ENCODE measurements at regions not wholly inside any gene's neighbourhood (a gene's known extent, or its start where the extent isn't known, plus 50 kb on each side); places are given as distances from the start of the nearest gene placed in this dataset.

DNA sequence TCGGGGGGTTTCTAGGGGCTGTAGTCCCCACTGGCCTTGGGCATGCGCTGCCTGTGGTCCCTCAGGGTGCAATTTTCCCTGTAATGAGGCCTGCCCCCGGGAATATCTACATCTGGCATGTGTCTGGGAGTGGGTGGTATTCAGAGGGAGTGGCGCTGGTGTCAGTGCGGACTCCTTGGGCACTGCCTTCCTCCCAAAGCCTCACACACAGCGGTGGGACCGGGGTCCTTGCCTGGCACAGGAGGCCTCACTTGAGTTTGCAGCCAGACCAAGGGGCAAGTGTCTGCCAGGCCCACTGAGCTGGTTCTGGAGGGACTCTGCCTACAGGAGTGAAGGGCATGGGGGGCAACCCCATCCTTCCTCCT, 53.5 kb upstream of the PCSK6 start:
- Histone ChIP-seq H3K36me3 (ENCODE audit: insufficient read depth, insufficient read length, low read length) (no peaks in the 10 kb centered on the region), H3K9me3 (ENCODE audit: insufficient read depth, low read length) (no peaks in the 10 kb centered on the region), H3K4me1 (ENCODE audit: insufficient read depth, insufficient read length) (no peaks in the 10 kb centered on the region), H3K27me3 (ENCODE audit: insufficient read depth, insufficient read length) (no peaks in the 10 kb centered on the region), H3K9ac (ENCODE audit: insufficient read length, low read depth) (no peak overlapping the region), H3K4me3 (ENCODE audit: insufficient read length, low read depth) (no peak overlapping the region)
- TF ChIP-seq SUZ12 (IDR thresholded peaks at IDR 0.05; ENCODE audit: extremely low read depth, insufficient read depth, insufficient read length) (no peak), ZNF274 (IDR thresholded peaks at IDR 0.05; ENCODE audit: low read depth, low read length) (no peak), YY1 (IDR thresholded peaks at IDR 0.05; ENCODE audit: insufficient read depth, insufficient read length) (no peak)
- DNase-seq (ENCODE audit: low read depth, low spot score): no peak

GRCh38 chr15:101542306-101543025, 53.0 kb upstream of the PCSK6 start:
- Histone ChIP-seq H3K4me3 (ENCODE audit: insufficient read length, low read depth) (no peak overlapping the region), H3K4me1 (ENCODE audit: insufficient read depth, insufficient read length) (no peaks in the 10 kb centered on the region), H3K27me3 (ENCODE audit: insufficient read depth, insufficient read length) (no peaks in the 10 kb centered on the region), H3K9me3 (ENCODE audit: insufficient read depth, low read length) (no peaks in the 10 kb centered on the region), H3K9ac (ENCODE audit: insufficient read length, low read depth) (no peak overlapping the region), H3K36me3 (ENCODE audit: insufficient read depth, insufficient read length, low read length) (no peaks in the 10 kb centered on the region)
- TF ChIP-seq YY1 (IDR thresholded peaks at IDR 0.05; ENCODE audit: insufficient read depth, insufficient read length): no peak
- TF ChIP-seq SUZ12 (IDR thresholded peaks at IDR 0.05; ENCODE audit: extremely low read depth, insufficient read depth, insufficient read length): no peak
- no peak for TF ChIP-seq ZNF274 (IDR thresholded peaks at IDR 0.05; ENCODE audit: low read depth, low read length)
- DNase-seq (ENCODE audit: low read depth, low spot score): no peak

DNA sequence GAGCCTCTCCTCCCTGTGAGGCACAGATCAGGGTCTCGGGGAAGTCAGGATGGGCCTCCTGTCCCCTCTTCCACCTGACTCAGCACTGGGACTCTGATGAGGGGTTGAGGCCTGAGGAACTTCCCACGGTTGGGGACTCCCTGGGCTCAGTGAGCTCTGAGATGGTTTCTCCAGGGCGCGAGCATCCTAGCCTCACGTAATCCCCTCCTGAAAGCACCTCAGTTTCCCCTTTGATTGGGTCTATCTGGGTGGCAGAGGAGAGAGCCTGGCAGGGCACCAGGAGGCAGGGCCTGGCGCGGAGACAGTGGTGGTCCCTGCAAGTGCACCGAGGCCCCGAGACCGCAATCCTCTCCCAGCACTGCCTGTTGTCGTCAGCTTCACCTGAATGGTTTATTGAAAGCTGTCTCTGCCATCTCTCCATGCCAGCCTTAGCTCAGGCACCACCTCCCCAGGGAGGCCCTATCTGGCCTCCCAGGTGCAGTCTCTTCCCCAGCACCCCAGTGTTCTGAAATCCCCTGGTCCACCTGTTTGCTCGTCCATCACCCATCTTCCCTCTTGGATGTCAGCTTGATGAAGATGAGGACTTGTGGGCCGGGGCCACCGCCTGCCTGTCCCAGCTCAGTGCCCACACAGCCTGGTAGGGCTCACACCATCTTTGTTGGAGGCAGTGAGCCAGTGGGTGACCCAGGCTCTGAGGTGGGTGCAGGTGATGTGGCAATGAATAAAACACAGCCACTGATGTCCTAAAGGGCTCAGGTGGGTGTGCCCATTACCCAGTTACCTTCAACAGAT, 52.2 kb upstream of the PCSK6 start:
- Histone ChIP-seq H3K36me3 (ENCODE audit: insufficient read depth, insufficient read length, low read length) (no peaks in the 10 kb centered on the region), H3K9me3 (ENCODE audit: insufficient read depth, low read length) (no peaks in the 10 kb centered on the region), H3K27me3 (ENCODE audit: insufficient read depth, insufficient read length) (no peaks in the 10 kb centered on the region), H3K9ac (ENCODE audit: insufficient read length, low read depth) (no peak overlapping the region), H3K4me1 (ENCODE audit: insufficient read depth, insufficient read length) (no peaks in the 10 kb centered on the region), H3K4me3 (ENCODE audit: insufficient read length, low read depth) (no peak overlapping the region)
- no peak for DNase-seq (ENCODE audit: low read depth, low spot score)
- TF ChIP-seq ZNF274 (IDR thresholded peaks at IDR 0.05; ENCODE audit: low read depth, low read length): no peak
- TF ChIP-seq SUZ12 (IDR thresholded peaks at IDR 0.05; ENCODE audit: extremely low read depth, insufficient read depth, insufficient read length): no peak
- TF ChIP-seq YY1 (IDR thresholded peaks at IDR 0.05; ENCODE audit: insufficient read depth, insufficient read length): no peak

- DNase-seq (ENCODE audit: low read depth, low spot score): no peak
- H3K9me3 ChIP-seq (ENCODE audit: insufficient read depth, low read length): no peaks in the 10 kb centered on the region
- no peak overlapping the region for H3K4me3 ChIP-seq (ENCODE audit: insufficient read length, low read depth)
- H3K4me1 ChIP-seq (ENCODE audit: insufficient read depth, insufficient read length): no peaks in the 10 kb centered on the region
- H3K9ac ChIP-seq (ENCODE audit: insufficient read length, low read depth): no peak overlapping the region
- no peak for TF ChIP-seq ZNF274 (IDR thresholded peaks at IDR 0.05; ENCODE audit: low read depth, low read length)
- no peak for TF ChIP-seq YY1 (IDR thresholded peaks at IDR 0.05; ENCODE audit: insufficient read depth, insufficient read length)
- TF ChIP-seq SUZ12 (IDR thresholded peaks at IDR 0.05; ENCODE audit: extremely low read depth, insufficient read depth, insufficient read length): no peak
- H3K27me3 ChIP-seq (ENCODE audit: insufficient read depth, insufficient read length): no peaks in the 10 kb centered on the region
- no peaks in the 10 kb centered on the region for H3K36me3 ChIP-seq (ENCODE audit: insufficient read depth, insufficient read length, low read length)
Measured at GRCh38 chr15:101540480-101541239, 51.2 kb upstream of the PCSK6 start.

DNA sequence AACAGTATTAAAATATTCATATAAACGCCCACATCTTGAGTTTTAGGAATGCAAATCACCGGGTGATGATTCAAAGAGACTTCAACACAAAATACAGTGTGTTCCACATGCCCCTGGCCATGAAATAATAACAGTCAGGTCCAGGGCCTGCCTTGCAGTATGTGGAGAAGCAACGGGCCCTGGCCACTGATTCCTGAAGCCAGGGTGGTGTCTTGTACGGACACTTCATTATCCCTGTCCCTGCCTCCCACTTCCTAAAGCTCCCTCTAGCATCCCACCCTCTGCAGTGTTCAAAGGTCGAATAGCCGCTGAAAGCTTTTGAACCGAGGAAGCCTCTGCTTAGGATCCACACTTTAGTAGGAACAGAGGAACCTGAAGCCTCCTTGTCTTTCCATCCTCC, 50.4 kb upstream of the PCSK6 start:
- Histone ChIP-seq H3K9me3 (ENCODE audit: insufficient read depth, low read length) (no peaks in the 10 kb centered on the region), H3K4me1 (ENCODE audit: insufficient read depth, insufficient read length) (no peaks in the 10 kb centered on the region), H3K36me3 (ENCODE audit: insufficient read depth, insufficient read length, low read length) (no peaks in the 10 kb centered on the region), H3K27me3 (ENCODE audit: insufficient read depth, insufficient read length) (no peaks in the 10 kb centered on the region), H3K9ac (ENCODE audit: insufficient read length, low read depth) (no peak overlapping the region), H3K4me3 (ENCODE audit: insufficient read length, low read depth) (no peak overlapping the region)
- no peak for DNase-seq (ENCODE audit: low read depth, low spot score)
- TF ChIP-seq YY1 (IDR thresholded peaks at IDR 0.05; ENCODE audit: insufficient read depth, insufficient read length): no peak

GRCh38 chr15:101539492-101539891, 50.0 kb upstream of the PCSK6 start:
- no peaks in the 10 kb centered on the region for H3K27me3 ChIP-seq (ENCODE audit: insufficient read depth, insufficient read length)
- H3K36me3 ChIP-seq (ENCODE audit: insufficient read depth, insufficient read length, low read length): no peaks in the 10 kb centered on the region
- no peak for DNase-seq (ENCODE audit: low read depth, low spot score)
- H3K4me1 ChIP-seq (ENCODE audit: insufficient read depth, insufficient read length): peaks cover 3% of the 10 kb centered on the region
- TF ChIP-seq SUZ12 (IDR thresholded peaks at IDR 0.05; ENCODE audit: extremely low read depth, insufficient read depth, insufficient read length) (no peak), YY1 (IDR thresholded peaks at IDR 0.05; ENCODE audit: insufficient read depth, insufficient read length) (no peak), ZNF274 (IDR thresholded peaks at IDR 0.05; ENCODE audit: low read depth, low read length) (no peak)
- no peak overlapping the region for H3K4me3 ChIP-seq (ENCODE audit: insufficient read length, low read depth)
- H3K9ac ChIP-seq (ENCODE audit: insufficient read length, low read depth): no peak overlapping the region
- no peaks in the 10 kb centered on the region for H3K9me3 ChIP-seq (ENCODE audit: insufficient read depth, low read length)
